Fibroblast of skin of right quadriceps (primary cell): ENCODE measurements at regions not wholly inside any gene's neighbourhood (a gene's known extent, or its start where the extent isn't known, plus 50 kb on each side); places are given as distances from the start of the nearest gene placed in this dataset.
A peak's percentile ranks its signal among the peaks of the same experiment; 100 is the strongest.

Experiments used
- DNase-seq: peaks from one replicate; pipeline ENCODE4 v3.0.0-alpha.2; 2013

GRCh38 chr17:65403626-65404025 is 157.8 kb downstream of the AXIN2 start:
- DNase-seq, result no peak

- DNase-seq, result no peak
Observed at GRCh38 chr17:65402513-65403496, 158.6 kb downstream of the AXIN2 start.

- DNase-seq, result no peak
Observed at GRCh38 chr17:65401561-65401960, 159.9 kb downstream of the AXIN2 start.

- DNase-seq, result no peak
Observed at GRCh38 chr17:65400701-65401100, 160.7 kb downstream of the AXIN2 start.

GRCh38 chr17:65398040-65398787 is 163.2 kb downstream of the AXIN2 start:
- no peak for DNase-seq

GRCh38 chr17:65395924-65396323 is 165.5 kb downstream of the AXIN2 start:
- DNase-seq, result no peak

- no peak for DNase-seq
Observed at GRCh38 chr17:65394811-65395472, 166.5 kb downstream of the AXIN2 start.

GRCh38 chr17:65393514-65393913 is 167.9 kb downstream of the AXIN2 start:
- no peak for DNase-seq

GRCh38 chr17:65389949-65390348 is 171.5 kb downstream of the AXIN2 start:
- DNase-seq, result peak; percentile 85

GRCh38 chr17:65389426-65389825 is 172.0 kb downstream of the AXIN2 start:
- peak; percentile 41 for DNase-seq

- DNase-seq, result peak; percentile 47
Observed at GRCh38 chr17:65388911-65389310, 172.5 kb downstream of the AXIN2 start.

- no peak for DNase-seq
Observed at GRCh38 chr17:65387322-65387721, 174.1 kb downstream of the AXIN2 start.

- no peak for DNase-seq
Observed at GRCh38 chr17:65385726-65386125, 175.7 kb downstream of the AXIN2 start.

GRCh38 chr17:65385071-65385470 is 176.4 kb downstream of the AXIN2 start:
- DNase-seq, result no peak

- no peak for DNase-seq
Observed at GRCh38 chr17:65381152-65381551, 180.3 kb downstream of the AXIN2 start.

- no peak for DNase-seq
Observed at GRCh38 chr17:65374966-65375365, 186.5 kb downstream of the AXIN2 start.

GRCh38 chr17:65371702-65372101 is 189.7 kb downstream of the AXIN2 start:
- DNase-seq, result no peak

GRCh38 chr17:65370669-65371131 is 190.7 kb downstream of the AXIN2 start:
- DNase-seq, result no peak

- DNase-seq, result no peak
Observed at GRCh38 chr17:65368341-65368740, 193.1 kb downstream of the AXIN2 start.

- DNase-seq, result no peak
Observed at GRCh38 chr17:65366102-65366844, 195.2 kb downstream of the AXIN2 start.

GRCh38 chr17:65365169-65365568 is 196.3 kb downstream of the AXIN2 start:
- DNase-seq, result peak; percentile 6

- no peak for DNase-seq
Observed at GRCh38 chr17:65364438-65364837, 197.0 kb downstream of the AXIN2 start.
